Activated CD8-positive, alpha-beta T cell treated with anti-CD3 and anti-CD28 coated beads for 36 hours (primary cell): ENCODE measurements at regions not wholly inside any gene's neighbourhood (a gene's known extent, or its start where the extent isn't known, plus 50 kb on each side); places are given as distances from the start of the nearest gene placed in this dataset.

Experiments
- ATAC-seq: fragments of 200-7000 bp; cut with Tn5 transposase; one replicate; pipeline ENCODE4 v1.10.0; 2021; ENCODE audit warnings: mild to moderate bottlenecking, moderate library complexity
- CTCF ChIA-PET: fragments of 350-600 bp; sonication (Branson Sonifier 250); formaldehyde crosslinking; loops from one replicate; lab custom pipeline; 2021; ENCODE audit warnings: antibody characterized with exemption; lab: Charles Lee
- POLR2A ChIA-PET: fragments of 350-600 bp; sonication (Branson Sonifier 250); formaldehyde crosslinking; loops from one replicate; lab custom pipeline; 2021; ENCODE audit warnings: antibody characterized with exemption; lab: Charles Lee
- DNase-seq: peaks from one replicate; pipeline ENCODE4 v3.0.0-alpha.2; 2020
- H3K27ac Mint-ChIP-seq: one replicate; pipeline ENCODE4 v1.8.0; 2021; ENCODE audit warnings: mild to moderate bottlenecking, mixed read lengths
- H3K27me3 Mint-ChIP-seq: one replicate; pipeline ENCODE4 v1.8.0; 2021; ENCODE audit warnings: mixed read lengths
- H3K36me3 Mint-ChIP-seq: one replicate; pipeline ENCODE4 v1.8.0; 2021; ENCODE audit warnings: low read depth, mixed read lengths
- H3K4me1 Mint-ChIP-seq: one replicate; pipeline ENCODE4 v1.8.0; 2021; ENCODE audit warnings: low read depth, mixed read lengths
- H3K4me3 Mint-ChIP-seq: one replicate; pipeline ENCODE4 v1.8.0; 2021; ENCODE audit warnings: mild to moderate bottlenecking, moderate library complexity, mixed read lengths
- H3K9me3 Mint-ChIP-seq: one replicate; pipeline ENCODE4 v1.8.0; 2021; ENCODE audit warnings: mixed read lengths
- intact Hi-C: fragments of 100-400 bp; cut with micrococcal nuclease; formaldehyde crosslinking; loops from one replicate; pipeline ENCODE4 v1.10.0; 2022
- TF ChIP-seq, protein P1 (sequence below): fragments of 200-600 bp; IDR thresholded peaks from one replicate; pipeline ENCODE4 v1.8.0; 2022; ENCODE audit warnings: antibody characterized with exemption, mild to moderate bottlenecking

DNA sequence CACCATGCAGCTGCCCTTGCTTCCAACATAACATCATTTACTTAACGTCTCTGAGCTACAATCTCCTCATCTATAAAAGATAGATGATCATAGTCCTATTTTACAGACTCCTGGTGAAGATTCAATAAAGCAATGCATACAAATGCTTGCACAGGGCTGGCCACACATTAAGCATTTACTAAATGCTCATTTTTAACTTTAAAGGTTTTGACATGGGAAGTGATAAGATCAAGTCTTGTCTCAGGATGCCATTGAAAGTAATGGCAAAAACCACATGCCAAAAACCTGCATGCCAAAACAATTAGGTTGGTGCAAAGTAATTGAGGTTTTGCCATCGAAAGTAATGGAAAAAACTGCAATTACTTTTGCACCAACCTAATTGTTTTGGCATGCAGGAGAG lies 181.2 kb upstream of the ADRA1B start:
- TF ChIP-seq, protein P1, sequence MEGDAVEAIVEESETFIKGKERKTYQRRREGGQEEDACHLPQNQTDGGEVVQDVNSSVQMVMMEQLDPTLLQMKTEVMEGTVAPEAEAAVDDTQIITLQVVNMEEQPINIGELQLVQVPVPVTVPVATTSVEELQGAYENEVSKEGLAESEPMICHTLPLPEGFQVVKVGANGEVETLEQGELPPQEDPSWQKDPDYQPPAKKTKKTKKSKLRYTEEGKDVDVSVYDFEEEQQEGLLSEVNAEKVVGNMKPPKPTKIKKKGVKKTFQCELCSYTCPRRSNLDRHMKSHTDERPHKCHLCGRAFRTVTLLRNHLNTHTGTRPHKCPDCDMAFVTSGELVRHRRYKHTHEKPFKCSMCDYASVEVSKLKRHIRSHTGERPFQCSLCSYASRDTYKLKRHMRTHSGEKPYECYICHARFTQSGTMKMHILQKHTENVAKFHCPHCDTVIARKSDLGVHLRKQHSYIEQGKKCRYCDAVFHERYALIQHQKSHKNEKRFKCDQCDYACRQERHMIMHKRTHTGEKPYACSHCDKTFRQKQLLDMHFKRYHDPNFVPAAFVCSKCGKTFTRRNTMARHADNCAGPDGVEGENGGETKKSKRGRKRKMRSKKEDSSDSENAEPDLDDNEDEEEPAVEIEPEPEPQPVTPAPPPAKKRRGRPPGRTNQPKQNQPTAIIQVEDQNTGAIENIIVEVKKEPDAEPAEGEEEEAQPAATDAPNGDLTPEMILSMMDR = no peak

DNA sequence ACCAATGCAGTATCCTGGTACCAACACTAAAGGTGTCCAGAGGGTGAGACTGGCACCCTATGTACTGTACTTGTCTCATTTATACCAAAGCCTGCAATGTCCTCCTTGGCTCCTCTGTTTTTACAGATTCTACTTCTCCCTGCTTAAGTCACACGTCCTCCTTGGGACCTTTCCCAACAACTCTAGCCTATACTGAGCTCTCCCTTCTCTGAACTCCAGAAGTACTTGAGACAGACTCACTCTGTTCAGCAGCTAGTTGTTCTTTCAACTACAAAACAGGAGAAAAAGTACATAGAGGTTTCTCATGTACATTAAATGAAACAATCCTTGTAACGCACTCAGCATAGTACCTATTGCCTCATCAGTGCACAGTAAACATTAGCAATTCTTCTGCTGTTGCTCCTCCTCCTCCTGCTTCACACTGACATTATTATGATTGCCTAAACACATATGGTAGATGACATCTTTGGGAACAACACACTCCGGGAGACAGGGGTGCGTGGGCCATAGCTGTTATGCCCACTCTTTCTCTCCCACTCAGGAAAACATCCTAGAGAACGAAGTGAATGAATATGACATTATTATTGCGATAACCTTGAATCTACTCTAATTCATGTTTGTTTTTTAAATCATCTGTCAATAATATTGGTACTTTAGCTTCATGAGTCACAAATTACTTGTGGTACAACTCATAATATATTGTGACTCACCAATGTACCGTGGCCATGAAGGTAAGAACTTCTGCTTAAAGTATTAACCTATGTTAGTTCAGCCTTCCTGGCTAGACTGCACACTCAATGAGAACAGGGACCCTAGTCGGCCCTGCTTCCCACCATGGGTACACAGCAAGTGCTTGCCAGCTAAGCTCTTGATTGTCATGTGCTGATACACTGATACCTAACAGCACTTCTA lies 180.3 kb upstream of the ADRA1B start:
- ATAC-seq = no peak
- intact Hi-C loops = no loop called here
- CTCF ChIA-PET = no interaction called here

More for the DNA sequence above, 181.2 kb upstream of the ADRA1B start:
- intact Hi-C loops = no loop called here
- Mint-ChIP-seq H3K36me3 (no peaks in the 10 kb centered on the region), H3K27me3 (peaks cover 15% of the 10 kb centered on the region), H3K4me3 (no peak overlapping the region), H3K4me1 (no peaks in the 10 kb centered on the region), H3K9me3 (no peaks in the 10 kb centered on the region), H3K27ac (no peak overlapping the region)
- no peak for ATAC-seq
- CTCF ChIA-PET = no interaction called here
- no peak for DNase-seq
- POLR2A ChIA-PET = interaction anchor here (0.6 kb wide), 1 partner anchor 17 kb away, joined by 5 read pairs; no protein-coding TSS in a partner anchor

DNA sequence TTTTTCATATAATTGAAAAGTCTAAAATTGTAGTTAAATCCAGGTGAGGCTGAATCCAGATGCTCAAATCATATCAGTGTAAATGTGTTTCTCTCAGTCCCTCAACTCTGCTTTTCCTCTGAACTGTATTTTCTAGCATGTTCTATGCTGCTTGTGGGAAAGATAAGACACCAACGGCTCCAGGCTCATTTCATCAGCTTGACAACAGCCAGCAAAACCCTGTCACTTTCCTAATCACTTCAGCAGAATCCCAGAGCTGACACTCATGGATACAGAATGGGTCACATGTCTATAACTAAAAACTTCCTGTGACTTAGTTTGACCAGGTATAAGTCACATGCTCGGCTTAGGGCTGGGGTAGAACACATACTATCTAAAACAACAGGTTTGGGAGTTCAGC lies 179.4 kb upstream of the ADRA1B start:
- Mint-ChIP-seq H3K4me1 (no peaks in the 10 kb centered on the region), H3K27ac (no peak overlapping the region), H3K36me3 (no peaks in the 10 kb centered on the region), H3K4me3 (no peak overlapping the region), H3K9me3 (peaks cover 2% of the 10 kb centered on the region), H3K27me3 (peaks cover 19% of the 10 kb centered on the region)
- TF ChIP-seq, protein P1 = no peak
- ChIA-PET CTCF (no interaction called here), POLR2A (no interaction called here)
- ATAC-seq (no peak), DNase-seq (no peak)
- intact Hi-C loops = no loop called here

More for the DNA sequence above, 180.3 kb upstream of the ADRA1B start:
- Mint-ChIP-seq H3K27ac (no peak overlapping the region), H3K4me3 (no peak overlapping the region), H3K27me3 (peaks cover 19% of the 10 kb centered on the region), H3K36me3 (no peaks in the 10 kb centered on the region), H3K4me1 (no peaks in the 10 kb centered on the region), H3K9me3 (peaks cover 2% of the 10 kb centered on the region)
- POLR2A ChIA-PET = interaction anchor here (0.6 kb wide), 1 partner anchor 18 kb away, joined by 5 read pairs; no protein-coding TSS in a partner anchor
- TF ChIP-seq, protein P1 = no peak
- no peak for DNase-seq

DNA sequence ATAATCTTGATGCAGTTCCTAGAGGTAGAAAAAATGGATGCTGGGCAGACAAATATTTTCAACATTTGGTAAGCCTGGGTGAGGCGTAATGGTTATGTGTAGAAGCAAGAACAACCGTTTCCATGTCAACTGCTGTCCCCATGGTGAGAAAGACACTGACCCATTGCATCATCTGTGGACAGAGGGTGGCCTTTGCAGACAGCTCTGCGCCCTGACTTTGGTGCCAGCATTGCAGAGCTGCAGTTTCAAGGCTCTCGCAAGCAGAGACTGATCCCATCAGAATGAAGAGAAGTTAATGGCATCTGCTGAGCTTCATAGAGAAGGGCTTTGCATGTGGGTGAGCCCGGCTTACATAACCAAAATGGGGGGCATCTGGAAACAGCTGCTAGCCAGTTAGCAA lies 179.0 kb upstream of the ADRA1B start:
- Mint-ChIP-seq H3K36me3 (no peaks in the 10 kb centered on the region), H3K27ac (no peak overlapping the region), H3K4me3 (no peak overlapping the region), H3K27me3 (peaks cover 19% of the 10 kb centered on the region), H3K4me1 (no peaks in the 10 kb centered on the region), H3K9me3 (peaks cover 2% of the 10 kb centered on the region)
- intact Hi-C loops = no loop called here
- ChIA-PET POLR2A (no interaction called here), CTCF (no interaction called here)
- ATAC-seq (no peak), DNase-seq (no peak)
- TF ChIP-seq, protein P1 = no peak

DNA sequence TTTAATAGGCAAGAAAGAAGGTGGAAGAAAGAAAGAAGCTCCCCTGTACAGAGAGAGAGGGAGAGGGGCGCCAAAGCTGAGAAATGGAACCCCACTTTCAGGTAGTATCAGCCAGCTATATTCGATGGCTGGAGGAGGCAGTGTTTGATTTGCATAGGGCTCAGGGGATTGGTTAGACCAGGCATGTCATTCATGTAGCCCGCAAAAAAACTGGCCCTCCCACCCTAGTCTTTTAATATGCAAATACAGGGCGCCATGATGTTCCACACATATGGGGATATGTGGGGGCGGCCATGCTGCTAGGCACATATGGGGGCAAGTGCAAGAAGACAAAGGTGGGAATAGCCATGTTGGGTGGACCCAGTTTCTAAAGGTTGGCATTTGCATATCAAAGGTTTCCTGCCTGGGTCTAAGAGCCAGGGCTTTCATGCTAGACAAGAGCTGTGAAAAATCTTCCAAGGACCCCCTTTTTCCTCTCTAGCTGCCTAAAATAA lies 174.4 kb upstream of the ADRA1B start:
- TF ChIP-seq, protein P1 = no peak
- peaks cover 12% of the 10 kb centered on the region for H3K27me3 Mint-ChIP-seq
- ChIA-PET POLR2A (no interaction called here), CTCF (no interaction called here)
- H3K27ac Mint-ChIP-seq = no peak overlapping the region
- intact Hi-C loops = no loop called here
- DNase-seq = no peak
- H3K36me3 Mint-ChIP-seq = no peaks in the 10 kb centered on the region
- peaks cover 6% of the 10 kb centered on the region for H3K9me3 Mint-ChIP-seq
- H3K4me3 Mint-ChIP-seq = no peak overlapping the region
- H3K4me1 Mint-ChIP-seq = no peaks in the 10 kb centered on the region
- no peak for ATAC-seq
